NT2/D1 (cell line): ENCODE measurements at regions not wholly inside any gene's neighbourhood (a gene's known extent, or its start where the extent isn't known, plus 50 kb on each side); places are given as distances from the start of the nearest gene placed in this dataset.

Experiments used
- YY1 ChIP-seq: IDR thresholded peaks from 2 replicates; pipeline ENCODE4 v1.6.1; 2011; ENCODE audit not compliant: insufficient read length, insufficient read depth
- ZNF274 ChIP-seq: IDR thresholded peaks from 2 replicates; pipeline ENCODE4 v1.6.1; 2011; ENCODE audit warnings: mild to moderate bottlenecking, low read depth, low read length

GRCh38 chr12:127459687-127460086 is 807.3 kb upstream of the TMEM132C start:
- TF ChIP-seq YY1 = no peak
- no peak for TF ChIP-seq ZNF274
